Mesothelial cell of epicardium (in vitro differentiated cells): ENCODE measurements at regions not wholly inside any gene's neighbourhood (a gene's known extent, or its start where the extent isn't known, plus 50 kb on each side); places are given as distances from the start of the nearest gene placed in this dataset.

Experiments used
- DNase-seq, 2 experiments: peaks; one replicate each; pipeline ENCODE4 v3.0.0; 2021; ENCODE audit warnings: low spot score in 2 of 2; ENCODE audit not compliant: unreplicated experiment in 2 of 2
- H3K27ac Mint-ChIP-seq: 2 replicates; pipeline ENCODE4 v1.8.0; 2021; ENCODE audit warnings: mixed read lengths
- H3K27me3 Mint-ChIP-seq: 2 replicates; pipeline ENCODE4 v1.8.0; 2021; ENCODE audit warnings: low read depth, mixed read lengths
- H3K36me3 Mint-ChIP-seq: 2 replicates; pipeline ENCODE4 v1.8.0; 2021; ENCODE audit warnings: mixed read lengths
- H3K4me1 Mint-ChIP-seq: 2 replicates; pipeline ENCODE4 v1.8.0; 2021; ENCODE audit warnings: mixed read lengths
- H3K4me3 Mint-ChIP-seq: 2 replicates; pipeline ENCODE4 v1.8.0; 2021; ENCODE audit warnings: mild to moderate bottlenecking, moderate library complexity, mixed read lengths
- H3K9me3 Mint-ChIP-seq: 2 replicates; pipeline ENCODE4 v1.8.0; 2021; ENCODE audit warnings: mixed read lengths
- TF ChIP-seq, protein P1 (sequence below): fragments of 200-600 bp; sonication (generic); IDR thresholded peaks from one replicate; pipeline ENCODE4 v1.5.0; 2021; ENCODE audit warnings: antibody characterized with exemption; ENCODE audit not compliant: unreplicated experiment

DNA sequence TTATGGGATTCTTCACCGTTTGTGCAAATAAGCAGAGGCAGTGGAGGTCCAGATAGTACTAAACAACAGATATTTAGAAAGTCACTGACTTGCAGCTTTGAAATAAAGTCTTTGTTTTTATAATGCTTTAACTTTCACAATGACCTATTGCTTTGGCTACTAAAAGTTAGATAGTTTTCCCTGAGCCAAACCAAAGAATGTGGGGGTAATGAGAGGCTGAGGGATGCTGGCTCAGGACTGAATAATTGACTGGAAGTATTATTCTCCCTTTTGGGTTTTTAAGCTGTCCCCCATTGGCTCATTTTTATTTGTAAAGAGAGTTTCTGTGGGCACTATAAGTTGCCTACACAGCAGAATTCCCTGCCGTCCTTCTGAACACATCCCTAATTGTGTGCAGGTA is 99.2 kb upstream of the ACTBL2 start:
- H3K4me3 Mint-ChIP-seq, result no peak overlapping the region
- H3K27me3 Mint-ChIP-seq, result no peaks in the 10 kb centered on the region
- peaks cover 11% of the 10 kb centered on the region for H3K9me3 Mint-ChIP-seq
- TF ChIP-seq, protein P1, sequence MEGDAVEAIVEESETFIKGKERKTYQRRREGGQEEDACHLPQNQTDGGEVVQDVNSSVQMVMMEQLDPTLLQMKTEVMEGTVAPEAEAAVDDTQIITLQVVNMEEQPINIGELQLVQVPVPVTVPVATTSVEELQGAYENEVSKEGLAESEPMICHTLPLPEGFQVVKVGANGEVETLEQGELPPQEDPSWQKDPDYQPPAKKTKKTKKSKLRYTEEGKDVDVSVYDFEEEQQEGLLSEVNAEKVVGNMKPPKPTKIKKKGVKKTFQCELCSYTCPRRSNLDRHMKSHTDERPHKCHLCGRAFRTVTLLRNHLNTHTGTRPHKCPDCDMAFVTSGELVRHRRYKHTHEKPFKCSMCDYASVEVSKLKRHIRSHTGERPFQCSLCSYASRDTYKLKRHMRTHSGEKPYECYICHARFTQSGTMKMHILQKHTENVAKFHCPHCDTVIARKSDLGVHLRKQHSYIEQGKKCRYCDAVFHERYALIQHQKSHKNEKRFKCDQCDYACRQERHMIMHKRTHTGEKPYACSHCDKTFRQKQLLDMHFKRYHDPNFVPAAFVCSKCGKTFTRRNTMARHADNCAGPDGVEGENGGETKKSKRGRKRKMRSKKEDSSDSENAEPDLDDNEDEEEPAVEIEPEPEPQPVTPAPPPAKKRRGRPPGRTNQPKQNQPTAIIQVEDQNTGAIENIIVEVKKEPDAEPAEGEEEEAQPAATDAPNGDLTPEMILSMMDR, result no peak
- no peak for DNase-seq
- peaks cover 2% of the 10 kb centered on the region for H3K36me3 Mint-ChIP-seq
- no peaks in the 10 kb centered on the region for H3K4me1 Mint-ChIP-seq
- no peak overlapping the region for H3K27ac Mint-ChIP-seq

DNA sequence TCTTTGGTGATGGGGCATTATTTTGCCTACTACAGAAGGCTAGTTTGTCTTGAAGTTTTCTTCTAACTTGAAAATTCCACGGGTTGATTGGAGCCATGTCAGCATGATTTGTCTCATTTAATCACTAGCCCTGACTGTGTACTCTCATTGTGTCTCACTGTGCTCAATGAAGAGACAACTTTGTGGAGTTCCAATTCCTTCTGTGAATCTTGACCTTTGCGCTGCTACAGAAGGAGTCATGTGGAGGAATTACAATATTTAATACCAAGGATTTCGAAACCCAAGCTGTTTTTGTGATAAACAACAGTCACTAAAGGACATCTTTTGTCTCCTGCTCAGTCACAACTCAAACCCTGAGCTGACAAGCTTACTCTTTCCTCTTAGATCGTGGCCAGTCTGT is 98.6 kb upstream of the ACTBL2 start:
- Mint-ChIP-seq H3K36me3 (peaks cover 2% of the 10 kb centered on the region), H3K27ac (no peak overlapping the region), H3K4me1 (no peaks in the 10 kb centered on the region), H3K9me3 (peaks cover 11% of the 10 kb centered on the region), H3K4me3 (no peak overlapping the region), H3K27me3 (no peaks in the 10 kb centered on the region)
- TF ChIP-seq, protein P1, result no peak
- no peak for DNase-seq

DNA sequence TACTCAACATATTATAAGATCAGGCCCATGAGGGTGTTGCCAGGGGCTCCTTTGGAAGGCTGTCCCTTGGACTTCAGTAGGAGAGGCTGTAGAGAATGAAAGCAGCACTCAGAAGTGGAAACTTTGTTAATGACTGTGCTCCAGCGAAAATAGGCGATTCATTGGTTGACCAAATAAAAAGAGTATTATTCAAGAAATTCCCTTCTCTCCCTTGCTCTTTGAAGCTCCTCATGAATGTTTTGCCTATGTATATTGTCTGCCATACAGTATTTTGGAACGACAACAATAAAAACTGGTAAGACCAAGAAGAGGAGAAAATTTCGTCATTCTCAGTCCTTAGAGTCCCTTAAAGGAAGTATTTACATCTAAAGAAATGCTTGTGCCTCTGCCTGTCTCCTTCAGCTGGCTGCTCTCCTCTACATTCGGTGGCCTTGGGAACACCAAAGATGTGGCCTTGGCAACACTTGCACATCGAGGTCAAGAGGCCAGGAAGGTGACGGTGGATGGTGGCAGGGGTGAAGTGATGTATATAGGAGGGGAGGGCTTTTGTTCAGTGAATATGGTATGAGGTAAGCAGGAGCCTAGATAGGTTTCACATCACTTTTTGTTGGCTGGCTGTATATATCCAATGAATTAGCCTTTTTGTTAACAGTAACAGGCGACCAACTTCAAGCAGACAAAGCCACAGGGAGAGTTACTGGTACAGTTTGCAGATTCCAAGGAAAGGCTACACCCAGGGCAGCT is 95.0 kb upstream of the ACTBL2 start:
- no peak for DNase-seq
- no peaks in the 10 kb centered on the region for H3K4me1 Mint-ChIP-seq
- TF ChIP-seq, protein P1, result no peak
- peaks cover 2% of the 10 kb centered on the region for H3K36me3 Mint-ChIP-seq
- peaks cover 11% of the 10 kb centered on the region for H3K9me3 Mint-ChIP-seq
- H3K27ac Mint-ChIP-seq, result no peak overlapping the region
- H3K27me3 Mint-ChIP-seq, result no peaks in the 10 kb centered on the region
- no peak overlapping the region for H3K4me3 Mint-ChIP-seq

DNA sequence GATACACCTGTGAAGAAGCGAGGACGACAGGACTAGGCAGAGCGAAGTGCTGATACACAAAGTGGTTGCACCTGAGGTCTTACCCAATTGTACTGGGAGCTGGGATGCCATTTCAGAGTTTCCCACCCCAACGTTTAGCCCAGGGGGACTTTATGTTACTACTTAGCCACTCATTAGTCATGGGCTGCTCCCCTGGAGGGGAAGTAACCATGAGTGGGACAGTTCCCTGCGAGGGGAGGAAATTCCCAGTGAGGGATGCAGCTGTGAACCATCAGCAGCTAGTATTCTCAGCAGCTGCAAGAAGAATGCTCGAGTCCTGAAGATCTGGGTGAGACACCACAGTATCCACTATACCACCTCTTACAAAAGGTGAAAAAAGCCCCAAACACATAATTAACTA is 93.7 kb upstream of the ACTBL2 start:
- H3K4me1 Mint-ChIP-seq, result peaks cover 6% of the 10 kb centered on the region
- H3K36me3 Mint-ChIP-seq, result peaks cover 2% of the 10 kb centered on the region
- no peak overlapping the region for H3K4me3 Mint-ChIP-seq
- no peak overlapping the region for H3K27ac Mint-ChIP-seq
- H3K27me3 Mint-ChIP-seq, result no peaks in the 10 kb centered on the region
- peaks cover 11% of the 10 kb centered on the region for H3K9me3 Mint-ChIP-seq
- TF ChIP-seq, protein P1, result no peak
- no peak for DNase-seq

DNA sequence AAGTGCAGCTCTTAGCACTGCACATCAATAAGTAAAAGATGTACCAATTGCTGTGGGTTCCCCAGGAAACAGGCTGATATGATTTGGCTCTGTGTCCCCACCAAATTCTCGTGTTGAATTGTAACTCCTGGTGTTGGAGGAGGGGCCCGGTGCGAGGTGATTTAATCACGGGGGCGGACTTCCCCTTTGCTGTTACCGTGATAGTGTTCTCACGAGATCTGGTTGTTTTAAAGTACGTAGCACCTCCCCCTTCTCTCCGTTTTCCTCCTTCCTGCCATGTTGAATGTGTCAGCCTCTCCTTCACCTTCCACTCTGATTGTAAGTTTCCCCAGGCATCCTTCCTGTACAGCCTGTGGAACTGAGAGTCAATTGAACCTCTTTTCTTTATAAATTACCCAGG is 93.2 kb upstream of the ACTBL2 start:
- H3K27ac Mint-ChIP-seq, result no peak overlapping the region
- H3K36me3 Mint-ChIP-seq, result peaks cover under 1% of the 10 kb centered on the region
- H3K4me3 Mint-ChIP-seq, result no peak overlapping the region
- no peak for DNase-seq
- H3K9me3 Mint-ChIP-seq, result peaks cover 8% of the 10 kb centered on the region
- TF ChIP-seq, protein P1, result no peak
- H3K4me1 Mint-ChIP-seq, result peaks cover 6% of the 10 kb centered on the region
- no peaks in the 10 kb centered on the region for H3K27me3 Mint-ChIP-seq
